Glutamatergic neuron (in vitro differentiated cells): ENCODE measurements at regions not wholly inside any gene's neighbourhood (a gene's known extent, or its start where the extent isn't known, plus 50 kb on each side); places are given as distances from the start of the nearest gene placed in this dataset.
A peak's percentile ranks its signal among the peaks of the same experiment; 100 is the strongest.

Experiments used
- DNase-seq: peaks from one replicate; pipeline ENCODE4 v3.0.0; 2022
- H3K27ac Mint-ChIP-seq: one replicate; pipeline ENCODE4 v1.8.0; 2020; ENCODE audit warnings: mild to moderate bottlenecking, mixed read lengths, inconsistent platforms; ENCODE audit not compliant: unreplicated experiment
- H3K27me3 Mint-ChIP-seq: one replicate; pipeline ENCODE4 v1.8.0; 2020; ENCODE audit warnings: mild to moderate bottlenecking, moderate library complexity, mixed read lengths, inconsistent platforms; ENCODE audit not compliant: unreplicated experiment
- H3K36me3 Mint-ChIP-seq: one replicate; pipeline ENCODE4 v1.8.0; 2020; ENCODE audit warnings: mild to moderate bottlenecking, mixed read lengths, inconsistent platforms; ENCODE audit not compliant: unreplicated experiment
- H3K4me1 Mint-ChIP-seq: one replicate; pipeline ENCODE4 v1.8.0; 2020; ENCODE audit warnings: mild to moderate bottlenecking, low read depth, mixed read lengths, inconsistent platforms; ENCODE audit not compliant: unreplicated experiment
- H3K4me3 Mint-ChIP-seq: one replicate; pipeline ENCODE4 v1.8.0; 2020; ENCODE audit warnings: mild to moderate bottlenecking, mixed read lengths, inconsistent platforms; ENCODE audit not compliant: unreplicated experiment
- H3K9me3 Mint-ChIP-seq: one replicate; pipeline ENCODE4 v1.8.0; 2020; ENCODE audit warnings: mild to moderate bottlenecking, moderate library complexity, mixed read lengths, inconsistent platforms; ENCODE audit not compliant: unreplicated experiment
- CTCF ChIP-seq: fragments of 200-600 bp; sonication (generic); IDR thresholded peaks from one replicate; pipeline ENCODE4 v1.5.0; 2021; ENCODE audit not compliant: partially characterized antibody, unreplicated experiment

- no peaks in the 10 kb centered on the region for H3K27me3 Mint-ChIP-seq
Observed at GRCh38 chr12:85708775-85709174, 127.4 kb downstream of the RASSF9 start.

GRCh38 chr12:85711735-85712390 is 124.3 kb downstream of the RASSF9 start:
- Mint-ChIP-seq H3K27ac (peak overlapping the region; percentile 29), H3K36me3 (no peaks in the 10 kb centered on the region), H3K4me3 (no peak overlapping the region), H3K27me3 (no peaks in the 10 kb centered on the region), H3K9me3 (no peaks in the 10 kb centered on the region), H3K4me1 (peaks cover 4% of the 10 kb centered on the region)
- TF ChIP-seq CTCF: no peak
- DNase-seq: no peak

More at GRCh38 chr12:85708775-85709174, 127.4 kb downstream of the RASSF9 start:
- Mint-ChIP-seq H3K4me3 (no peak overlapping the region), H3K36me3 (no peaks in the 10 kb centered on the region), H3K27ac (no peak overlapping the region), H3K4me1 (peaks cover 2% of the 10 kb centered on the region), H3K9me3 (no peaks in the 10 kb centered on the region)
- no peak for DNase-seq
- TF ChIP-seq CTCF: no peak

- Mint-ChIP-seq H3K9me3 (no peaks in the 10 kb centered on the region), H3K27ac (no peak overlapping the region), H3K36me3 (no peaks in the 10 kb centered on the region), H3K4me1 (peaks cover 4% of the 10 kb centered on the region), H3K4me3 (no peak overlapping the region), H3K27me3 (no peaks in the 10 kb centered on the region)
- no peak for DNase-seq
- TF ChIP-seq CTCF: no peak
Observed at GRCh38 chr12:85713373-85713772, 122.8 kb downstream of the RASSF9 start.

GRCh38 chr12:85714425-85714824 is 121.8 kb downstream of the RASSF9 start:
- H3K4me1 Mint-ChIP-seq: peaks cover 4% of the 10 kb centered on the region
- H3K36me3 Mint-ChIP-seq: no peaks in the 10 kb centered on the region
- H3K27ac Mint-ChIP-seq: no peak overlapping the region
- H3K4me3 Mint-ChIP-seq: no peak overlapping the region
- H3K27me3 Mint-ChIP-seq: no peaks in the 10 kb centered on the region
- DNase-seq: no peak
- no peaks in the 10 kb centered on the region for H3K9me3 Mint-ChIP-seq
- TF ChIP-seq CTCF: no peak

- Mint-ChIP-seq H3K27ac (no peak overlapping the region), H3K4me1 (peaks cover 1% of the 10 kb centered on the region), H3K9me3 (no peaks in the 10 kb centered on the region), H3K36me3 (no peaks in the 10 kb centered on the region), H3K27me3 (no peaks in the 10 kb centered on the region), H3K4me3 (no peak overlapping the region)
- no peak for TF ChIP-seq CTCF
- no peak for DNase-seq
Observed at GRCh38 chr12:85720308-85721033, 115.7 kb downstream of the RASSF9 start.
